ENCODE measurements at regions not wholly inside any gene's neighbourhood (a gene's known extent, or its start where the extent isn't known, plus 50 kb on each side); places are given as distances from the start of the nearest gene placed in this dataset.

GRCh38 chr2:129646107-129646506 is 333.4 kb upstream of the RAB6C start:
- H3K9me2 ChIP-seq (replicated peaks; ENCODE audit: low read length) = no peaks in the 10 kb centered on the region
- 0 out of 2 replicates have a peak, but pooled peaks cover 4% of the 10 kb centered on the region for H3K27me3 ChIP-seq (ENCODE audit: low read length)
- H3K9ac ChIP-seq (ENCODE audit: low read length) = no peak overlapping the region
- TF ChIP-seq EZH2phosphoT487 (IDR thresholded peaks at IDR 0.05; ENCODE audit: borderline replicate concordance, low read length) (no peak), EZH2 (IDR thresholded peaks at IDR 0.05; ENCODE audit: low read length, unreplicated experiment) (no peak), CTCF (conservative IDR thresholded peaks at IDR 0.05; ENCODE audit: low read depth, low read length) (no peak)
- no peak overlapping the region for H3K27ac ChIP-seq (ENCODE audit: low read length)
- no peaks in the 10 kb centered on the region for H3K4me1 ChIP-seq (ENCODE audit: insufficient read depth, low read length)
- H3K4me2 ChIP-seq (ENCODE audit: low read length) = no peak overlapping the region
- intact Hi-C loops (cut with micrococcal nuclease) = no loop called here
- POLR2A ChIA-PET (ENCODE audit: unreplicated experiment) = no interaction called here
- H3K4me3 ChIP-seq (ENCODE audit: low read length) = no peak overlapping the region
- no peak overlapping the region for H2AFZ ChIP-seq (ENCODE audit: low read length)
- H3K9me3 ChIP-seq (ENCODE audit: low read length) = no peaks in the 10 kb centered on the region
- no peaks in the 10 kb centered on the region for H4K20me1 ChIP-seq (ENCODE audit: low read length)
- H3K36me3 ChIP-seq (ENCODE audit: low read depth, low read length) = no peaks in the 10 kb centered on the region
- H3F3A ChIP-seq (ENCODE audit: low read length, unreplicated experiment) = no peaks in the 10 kb centered on the region
- CTCF ChIA-PET = no interaction called here
- ATAC-seq (no peak), DNase-seq (no peak)
- H3K79me2 ChIP-seq (ENCODE audit: low read length) = no peaks in the 10 kb centered on the region
- no TSS peak for BruUV-seq (replicated peaks)

GRCh38 chr2:129653246-129653645 is 326.2 kb upstream of the RAB6C start:
- POLR2A ChIA-PET (ENCODE audit: unreplicated experiment) = no interaction called here
- no TSS peak for BruUV-seq (replicated peaks)
- Histone ChIP-seq H3K9me3 (ENCODE audit: low read length) (no peaks in the 10 kb centered on the region), H3K36me3 (ENCODE audit: low read depth, low read length) (no peaks in the 10 kb centered on the region), H4K20me1 (ENCODE audit: low read length) (no peaks in the 10 kb centered on the region), H3K27ac (ENCODE audit: low read length) (no peak overlapping the region), H3K79me2 (ENCODE audit: low read length) (no peaks in the 10 kb centered on the region), H3K9ac (ENCODE audit: low read length) (no peak overlapping the region), H3F3A (ENCODE audit: low read length, unreplicated experiment) (no peaks in the 10 kb centered on the region), H3K4me1 (ENCODE audit: insufficient read depth, low read length) (no peaks in the 10 kb centered on the region), H3K4me3 (ENCODE audit: low read length) (no peak overlapping the region), H3K9me2 (replicated peaks; ENCODE audit: low read length) (no peaks in the 10 kb centered on the region), H3K4me2 (ENCODE audit: low read length) (no peak overlapping the region), H3K27me3 (ENCODE audit: low read length) (peaks cover 7% of the 10 kb centered on the region), H2AFZ (ENCODE audit: low read length) (no peak overlapping the region)
- CTCF ChIA-PET = no interaction called here
- ATAC-seq (no peak), DNase-seq (no peak)
- no peak for TF ChIP-seq EZH2phosphoT487 (IDR thresholded peaks at IDR 0.05; ENCODE audit: borderline replicate concordance, low read length)
- no peak for TF ChIP-seq EZH2 (IDR thresholded peaks at IDR 0.05; ENCODE audit: low read length, unreplicated experiment)
- intact Hi-C loops (cut with micrococcal nuclease) = no loop called here

- Histone ChIP-seq H3F3A (ENCODE audit: low read length, unreplicated experiment) (no peaks in the 10 kb centered on the region), H3K9me3 (ENCODE audit: low read length) (no peaks in the 10 kb centered on the region), H3K27me3 (ENCODE audit: low read length) (peaks cover 7% of the 10 kb centered on the region), H3K9me2 (replicated peaks; ENCODE audit: low read length) (no peaks in the 10 kb centered on the region), H4K20me1 (ENCODE audit: low read length) (no peaks in the 10 kb centered on the region), H3K4me2 (ENCODE audit: low read length) (no peak overlapping the region), H3K36me3 (ENCODE audit: low read depth, low read length) (no peaks in the 10 kb centered on the region), H3K79me2 (ENCODE audit: low read length) (no peaks in the 10 kb centered on the region), H3K4me3 (ENCODE audit: low read length) (no peak overlapping the region), H3K4me1 (ENCODE audit: insufficient read depth, low read length) (no peaks in the 10 kb centered on the region), H3K27ac (ENCODE audit: low read length) (no peak overlapping the region), H3K9ac (ENCODE audit: low read length) (no peak overlapping the region), H2AFZ (ENCODE audit: low read length) (no peak overlapping the region)
- ChIA-PET POLR2A (ENCODE audit: unreplicated experiment) (no interaction called here), CTCF (no interaction called here)
- DNase-seq (no peak), ATAC-seq (no peak)
- no peak for TF ChIP-seq EZH2 (IDR thresholded peaks at IDR 0.05; ENCODE audit: low read length, unreplicated experiment)
- no peak for TF ChIP-seq CTCF (conservative IDR thresholded peaks at IDR 0.05; ENCODE audit: low read depth, low read length)
- TF ChIP-seq EZH2phosphoT487 (IDR thresholded peaks at IDR 0.05; ENCODE audit: borderline replicate concordance, low read length) = no peak
- intact Hi-C loops (cut with micrococcal nuclease) = no loop called here
- BruUV-seq (replicated peaks) = no TSS peak
Observed at GRCh38 chr2:129654331-129654730, 325.1 kb upstream of the RAB6C start.
